BLaER1 treated with 17β-estradiol and CSF1 and Interleukin-3, amounts not matched to agents 10 nM and 100 nM (cell line): ENCODE measurements at regions not wholly inside any gene's neighbourhood (a gene's known extent, or its start where the extent isn't known, plus 50 kb on each side); places are given as distances from the start of the nearest gene placed in this dataset.

Experiments used
- H3K27ac ChIP-seq, 11 experiments: shearing (Covaris generic); formaldehyde crosslinking; 2 replicates each; pipeline ENCODE4 v1.8.1; 2022
- H3K27me3 ChIP-seq, 11 experiments: shearing (Covaris generic); formaldehyde crosslinking; 2 replicates each; pipeline ENCODE4 v1.8.1; 2022
- H3K36me3 ChIP-seq, 11 experiments: shearing (Covaris generic); formaldehyde crosslinking; 2 replicates each; pipeline ENCODE4 v1.8.1; 2022
- H3K4me1 ChIP-seq, 10 experiments: shearing (Covaris generic); formaldehyde crosslinking; 2 replicates each; pipeline ENCODE4 v1.8.1; 2022
- H3K4me2 ChIP-seq, 11 experiments: shearing (Covaris generic); formaldehyde crosslinking; 2 replicates each; pipeline ENCODE4 v1.8.1; 2022
- H3K4me3 ChIP-seq, 10 experiments: shearing (Covaris generic); formaldehyde crosslinking; 2 replicates each; pipeline ENCODE4 v1.8.1; 2022
- H3K9ac ChIP-seq, 11 experiments: shearing (Covaris generic); formaldehyde crosslinking; 2 replicates each; pipeline ENCODE4 v1.8.1; 2022
- H3K9me3 ChIP-seq, 11 experiments: shearing (Covaris generic); formaldehyde crosslinking; replicated peaks in 1 of 11; 2 replicates each; pipeline ENCODE4 v1.8.1; 2022
- H4K20me1 ChIP-seq, 11 experiments: shearing (Covaris generic); formaldehyde crosslinking; 2 replicates each; pipeline ENCODE4 v1.8.1; 2022
- Cebpa-rat ChIP-seq, 11 experiments: shearing (Covaris generic); IDR thresholded peaks; 2 replicates each; pipeline ENCODE4 v1.8.1; 2022

DNA sequence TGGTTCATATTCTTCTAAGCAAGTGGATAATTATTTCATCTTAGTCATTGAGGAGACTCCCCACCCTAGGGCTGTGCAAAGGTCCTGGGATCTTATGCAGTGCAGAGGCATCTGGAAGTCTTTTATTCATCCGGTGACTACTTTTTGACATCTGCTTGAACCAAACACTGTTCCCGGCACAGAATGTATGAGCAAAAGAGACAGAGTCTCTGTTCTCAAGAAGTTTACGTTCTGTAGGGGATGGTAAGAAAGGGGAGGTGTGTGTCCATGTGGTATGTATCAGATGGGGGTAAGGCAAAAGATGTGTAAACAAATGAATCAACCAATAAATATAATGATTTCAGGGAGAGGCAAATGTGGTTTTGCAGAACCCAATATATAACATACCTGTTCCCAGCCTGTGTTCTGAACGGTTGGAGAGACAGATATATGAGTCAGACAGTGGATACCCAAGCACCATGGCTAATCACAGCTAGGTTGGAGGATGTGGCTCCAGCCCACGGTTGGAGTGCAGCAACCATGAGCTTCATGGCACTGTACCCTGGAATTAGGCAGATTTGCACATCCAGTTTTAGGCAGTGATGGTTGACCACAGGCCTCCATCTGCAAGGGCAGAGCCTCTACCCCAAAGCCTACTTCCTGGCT is 75.1 kb upstream of the CADM1 start:
- Histone ChIP-seq H3K4me1 (peaks cover 0 to 14% (median 3%) of the 10 kb centered on the region in 10 experiments; a peak in 8 of 20 replicates), H3K27me3 (no peaks in the 10 kb centered on the region), H3K4me3 (no peak overlapping the region), H3K9me3 (no peaks in the 10 kb centered on the region), H3K4me2 (no peak overlapping the region), H4K20me1 (no peaks in the 10 kb centered on the region), H3K36me3 (no peaks in the 10 kb centered on the region), H3K27ac (no peak overlapping the region), H3K9ac (no peak overlapping the region)
- no peak for TF ChIP-seq Cebpa-rat (IDR thresholded peaks at IDR 0.05)

DNA sequence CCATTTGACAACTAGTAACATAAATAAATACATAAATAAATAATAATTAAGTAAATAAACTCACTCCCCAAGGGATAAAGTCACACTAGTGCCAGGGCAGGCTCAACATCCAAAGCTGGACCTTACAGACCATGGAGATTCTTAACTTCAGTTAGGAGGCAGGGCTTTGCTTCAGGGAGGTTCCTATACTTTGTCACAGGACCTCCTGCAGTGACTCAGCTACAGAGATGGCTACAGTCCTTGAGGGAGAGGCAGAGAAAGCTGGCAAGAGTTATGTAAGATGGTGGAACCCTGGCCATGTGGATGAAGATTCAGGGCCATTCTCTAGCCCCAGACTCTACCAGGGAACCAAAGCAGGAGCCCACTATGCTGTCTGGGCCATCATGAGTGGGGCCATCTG is 74.1 kb upstream of the CADM1 start:
- Histone ChIP-seq H3K4me3 (no peak overlapping the region), H3K36me3 (no peaks in the 10 kb centered on the region), H3K4me1 (peaks cover 0 to 14% (median 3%) of the 10 kb centered on the region in 10 experiments; a peak in 8 of 20 replicates), H3K4me2 (no peak overlapping the region), H3K27me3 (no peaks in the 10 kb centered on the region), H3K27ac (no peak overlapping the region), H3K9ac (no peak overlapping the region), H3K9me3 (no peaks in the 10 kb centered on the region), H4K20me1 (no peaks in the 10 kb centered on the region)
- no peak for TF ChIP-seq Cebpa-rat (IDR thresholded peaks at IDR 0.05)

DNA sequence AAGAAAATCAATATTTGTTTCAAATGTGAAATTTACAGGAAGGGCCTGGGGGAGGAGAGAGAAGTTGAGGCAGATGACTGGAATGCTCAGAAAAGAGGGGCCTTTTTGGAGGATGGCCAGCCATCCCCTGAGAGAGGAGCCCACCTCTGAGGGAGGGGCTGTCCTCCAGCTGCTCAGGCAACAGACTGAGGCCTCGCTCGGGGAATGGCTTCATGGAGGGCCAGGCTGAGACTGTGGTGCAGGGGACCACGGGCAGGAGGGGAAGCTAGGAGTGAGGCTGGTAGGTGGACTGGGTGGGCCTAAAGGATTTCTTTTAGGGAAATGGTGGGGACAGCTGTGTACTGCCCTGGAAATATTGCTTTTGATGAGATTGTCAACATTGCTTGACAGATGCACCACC is 73.5 kb upstream of the CADM1 start:
- TF ChIP-seq Cebpa-rat (IDR thresholded peaks at IDR 0.05) = no peak
- no peaks in the 10 kb centered on the region for H4K20me1 ChIP-seq
- no peaks in the 10 kb centered on the region for H3K36me3 ChIP-seq
- no peak overlapping the region for H3K4me3 ChIP-seq
- H3K9me3 ChIP-seq = no peaks in the 10 kb centered on the region
- peaks cover 0 to 14% (median 3%) of the 10 kb centered on the region in 10 experiments; a peak in 8 of 20 replicates for H3K4me1 ChIP-seq
- H3K27ac ChIP-seq = no peak overlapping the region
- no peaks in the 10 kb centered on the region for H3K27me3 ChIP-seq
- no peak overlapping the region for H3K4me2 ChIP-seq
- no peak overlapping the region for H3K9ac ChIP-seq

DNA sequence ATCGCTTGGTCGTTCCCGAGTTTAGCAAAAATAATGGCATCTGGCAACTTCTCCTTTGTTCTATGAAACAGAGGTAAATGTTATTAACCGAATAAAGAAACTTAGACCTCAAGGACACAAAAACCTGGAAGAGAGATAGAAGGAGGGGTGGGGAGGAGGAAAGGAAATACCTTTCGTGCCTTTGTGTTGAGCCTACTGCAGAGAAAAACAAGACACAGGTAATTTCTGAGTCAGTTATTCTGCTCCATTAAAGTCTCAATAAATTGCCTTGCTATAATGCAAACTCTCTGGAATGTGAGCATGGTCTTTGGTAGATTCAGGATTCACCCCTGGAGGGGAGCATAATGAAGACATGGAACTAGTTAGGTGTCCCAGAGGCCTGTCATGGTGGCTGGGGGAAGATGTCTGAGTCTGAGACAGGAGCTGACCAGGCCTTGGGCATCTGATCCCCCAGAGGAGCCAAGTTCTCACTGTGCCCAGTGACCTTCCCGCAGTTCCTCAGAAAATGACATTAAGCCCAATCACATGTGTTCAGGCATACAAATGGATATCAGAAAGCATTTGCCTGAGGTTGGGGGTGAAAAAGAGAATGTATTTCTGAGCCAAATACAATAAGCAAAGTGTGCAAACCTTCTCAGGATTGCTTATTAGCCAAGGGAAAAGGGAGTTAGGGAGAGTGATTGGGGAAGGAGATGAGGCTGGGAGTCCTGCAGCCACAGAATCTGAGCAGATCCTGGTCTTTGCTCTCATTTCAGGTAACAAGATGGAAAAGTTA is 72.6 kb upstream of the CADM1 start:
- Histone ChIP-seq H3K27ac (no peak overlapping the region), H3K9me3 (no peaks in the 10 kb centered on the region), H4K20me1 (no peaks in the 10 kb centered on the region), H3K27me3 (no peaks in the 10 kb centered on the region), H3K4me3 (no peak overlapping the region), H3K36me3 (no peaks in the 10 kb centered on the region), H3K4me1 (peaks cover 0 to 9% (median 3%) of the 10 kb centered on the region in 10 experiments; a peak in 8 of 20 replicates), H3K9ac (no peak overlapping the region), H3K4me2 (no peak overlapping the region)
- no peak for TF ChIP-seq Cebpa-rat (IDR thresholded peaks at IDR 0.05)

DNA sequence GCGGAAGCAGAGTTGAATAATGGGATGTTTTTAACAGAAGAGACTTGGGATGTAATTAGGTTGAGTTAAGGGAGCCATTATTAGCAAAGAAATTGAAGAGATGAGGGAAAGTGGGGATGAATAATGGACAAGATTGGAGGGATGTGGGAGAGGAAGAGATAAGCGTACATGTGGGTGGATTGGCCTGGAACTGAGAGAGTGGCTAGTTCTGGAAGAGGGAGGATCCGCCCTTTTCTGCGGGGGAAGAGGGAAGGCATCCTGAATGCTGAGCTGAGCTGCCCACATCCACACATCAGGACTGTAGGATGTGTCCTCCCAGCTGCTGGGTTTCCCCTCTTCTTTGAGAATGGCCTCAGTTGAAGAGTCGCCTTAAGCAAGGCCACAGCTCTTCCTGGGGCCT is 68.3 kb upstream of the CADM1 start:
- Histone ChIP-seq H3K4me3 (no peak overlapping the region), H4K20me1 (no peaks in the 10 kb centered on the region), H3K9ac (no peak overlapping the region), H3K9me3 (no peaks in the 10 kb centered on the region), H3K27ac (no peak overlapping the region), H3K27me3 (no peaks in the 10 kb centered on the region), H3K4me2 (no peak overlapping the region), H3K4me1 (no peaks in the 10 kb centered on the region), H3K36me3 (no peaks in the 10 kb centered on the region)
- TF ChIP-seq Cebpa-rat (IDR thresholded peaks at IDR 0.05) = no peak

DNA sequence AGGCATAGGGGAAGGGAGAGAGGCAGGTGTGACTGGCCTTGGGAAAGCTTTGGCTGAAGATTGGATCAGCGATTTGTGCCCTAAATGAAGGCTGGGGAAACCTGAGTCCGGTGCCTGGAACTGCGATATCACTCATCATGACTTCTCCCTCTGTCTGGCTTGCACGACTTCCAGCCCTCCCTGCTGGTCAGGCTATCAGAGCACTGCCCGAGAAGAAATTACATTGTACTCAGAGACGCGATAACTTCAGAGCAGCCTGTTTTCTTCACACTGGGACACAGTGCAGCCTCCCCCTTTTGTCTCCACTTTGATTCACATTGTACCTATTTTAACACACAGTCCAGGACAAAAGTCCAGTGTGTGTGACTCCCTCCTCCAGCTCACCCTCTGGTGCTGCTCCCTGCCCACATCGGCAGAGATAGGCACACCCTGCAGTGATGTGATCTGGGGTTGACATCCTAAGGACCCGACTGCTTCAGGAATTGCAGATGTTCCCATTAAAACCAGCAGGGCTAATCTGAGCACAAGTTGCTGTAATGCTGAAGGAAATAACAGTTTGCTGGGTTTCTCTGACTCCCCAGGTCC is 62.1 kb upstream of the CADM1 start:
- Histone ChIP-seq H3K27me3 (no peaks in the 10 kb centered on the region), H3K27ac (no peak overlapping the region), H3K4me1 (no peaks in the 10 kb centered on the region), H3K36me3 (no peaks in the 10 kb centered on the region), H4K20me1 (no peaks in the 10 kb centered on the region), H3K4me3 (no peak overlapping the region), H3K4me2 (no peak overlapping the region), H3K9ac (no peak overlapping the region), H3K9me3 (no peaks in the 10 kb centered on the region)
- no peak for TF ChIP-seq Cebpa-rat (IDR thresholded peaks at IDR 0.05)

DNA sequence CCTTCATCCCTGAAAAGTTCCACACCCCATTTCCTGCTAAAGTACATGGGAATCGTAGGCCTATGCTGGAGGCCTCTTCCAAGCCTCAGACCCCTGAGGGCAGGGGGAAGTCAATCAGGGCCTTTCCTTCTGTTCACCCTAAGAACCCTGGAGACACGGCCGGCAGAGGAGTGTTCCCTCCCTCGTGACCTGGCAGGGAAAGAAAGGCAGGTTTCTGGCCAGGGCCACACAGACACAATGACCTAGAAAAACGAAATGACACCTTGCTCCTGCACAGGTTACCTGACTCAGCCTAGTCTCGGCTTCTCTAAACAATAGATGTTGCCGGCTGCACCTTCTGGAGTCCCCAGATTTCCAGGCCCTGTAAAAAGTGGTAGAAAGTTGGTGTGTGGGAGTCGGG is 60.6 kb upstream of the CADM1 start:
- no peaks in the 10 kb centered on the region for H3K27me3 ChIP-seq
- no peaks in the 10 kb centered on the region for H3K4me1 ChIP-seq
- no peaks in the 10 kb centered on the region for H3K9me3 ChIP-seq
- no peak overlapping the region for H3K27ac ChIP-seq
- no peak overlapping the region for H3K9ac ChIP-seq
- H4K20me1 ChIP-seq = no peaks in the 10 kb centered on the region
- no peak overlapping the region for H3K4me2 ChIP-seq
- H3K4me3 ChIP-seq = no peak overlapping the region
- TF ChIP-seq Cebpa-rat (IDR thresholded peaks at IDR 0.05) = no peak
- H3K36me3 ChIP-seq = no peaks in the 10 kb centered on the region

DNA sequence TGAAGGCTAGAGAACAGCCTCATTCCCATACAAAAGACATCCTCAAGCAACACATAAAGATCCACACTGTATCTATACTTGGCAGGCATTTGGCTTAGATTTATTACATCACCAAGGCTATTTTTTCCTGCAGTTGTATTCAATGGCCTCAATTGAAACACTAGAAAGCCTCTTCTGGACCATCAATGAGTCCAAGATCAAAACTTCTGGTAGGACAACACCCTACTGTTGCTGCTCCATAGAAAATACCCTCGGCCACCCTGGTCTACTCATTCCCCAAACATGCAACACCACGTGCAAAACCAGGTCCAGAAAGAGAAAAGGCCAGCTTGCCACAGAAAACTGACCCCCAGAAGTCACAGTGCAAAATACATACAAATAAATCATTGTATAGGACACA is 56.9 kb upstream of the CADM1 start:
- Histone ChIP-seq H3K4me1 (peaks cover 0 to 11% (median 9%) of the 10 kb centered on the region in 10 experiments; a peak in 9 of 20 replicates), H3K4me3 (no peak overlapping the region), H3K27ac (no peak overlapping the region), H4K20me1 (no peaks in the 10 kb centered on the region), H3K27me3 (no peaks in the 10 kb centered on the region), H3K4me2 (no peak overlapping the region), H3K9ac (no peak overlapping the region), H3K9me3 (no peaks in the 10 kb centered on the region; a peak in 2 of 22 replicates), H3K36me3 (no peaks in the 10 kb centered on the region)
- TF ChIP-seq Cebpa-rat (IDR thresholded peaks at IDR 0.05) = no peak

DNA sequence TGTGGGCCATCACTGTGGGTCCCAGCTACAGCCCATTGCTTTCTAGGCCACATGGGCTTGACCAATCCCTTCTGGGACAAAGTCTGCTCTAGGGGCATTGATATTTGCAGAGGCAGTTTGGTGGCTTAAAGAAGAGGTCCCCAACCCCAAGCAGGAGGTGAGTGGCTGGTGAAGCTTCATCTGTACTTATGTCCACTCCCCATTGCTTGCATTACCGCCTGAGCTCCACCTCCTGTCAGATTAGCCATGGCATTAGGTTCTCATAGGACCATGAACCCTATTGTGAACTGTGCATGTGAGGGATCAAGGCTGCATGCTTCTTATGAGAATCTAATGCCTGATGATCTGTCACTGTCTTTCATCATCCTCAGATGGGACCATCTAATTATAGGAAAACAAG is 54.4 kb upstream of the CADM1 start:
- Histone ChIP-seq H3K9ac (no peak overlapping the region), H3K4me2 (no peak overlapping the region), H3K9me3 (no peaks in the 10 kb centered on the region; a peak in 2 of 22 replicates), H3K36me3 (no peaks in the 10 kb centered on the region), H3K27me3 (no peaks in the 10 kb centered on the region), H3K4me1 (peaks cover 0 to 11% (median 9%) of the 10 kb centered on the region in 10 experiments; a peak in 9 of 20 replicates), H3K4me3 (no peak overlapping the region), H4K20me1 (no peaks in the 10 kb centered on the region), H3K27ac (no peak overlapping the region)
- no peak for TF ChIP-seq Cebpa-rat (IDR thresholded peaks at IDR 0.05)
